Calu3 (cell line): ENCODE measurements at regions not wholly inside any gene's neighbourhood (a gene's known extent, or its start where the extent isn't known, plus 50 kb on each side); places are given as distances from the start of the nearest gene placed in this dataset.

ENCODE experiments used
- BruUV-seq: library from RNA; stranded (reverse); fragments of 400-500 nt; replicated peaks from 2 replicates; lab custom pipeline; 2021; lab: Mats Ljungman, UMichigan
- CTCF ChIA-PET: fragments of 300-600 bp; sonication (Branson Sonifier 250); formaldehyde crosslinking; loops from one replicate; lab custom pipeline; 2022; ENCODE audit warnings: antibody characterized with exemption; lab: Charles Lee
- DNase-seq: peaks from one replicate; pipeline ENCODE4 v3.0.0; 2022
- H3K27ac Mint-ChIP-seq: one replicate; pipeline ENCODE4 v1.8.0; 2022; ENCODE audit warnings: mixed read lengths; ENCODE audit not compliant: unreplicated experiment
- H3K27me3 Mint-ChIP-seq: one replicate; pipeline ENCODE4 v1.8.0; 2022; ENCODE audit warnings: mixed read lengths; ENCODE audit not compliant: unreplicated experiment
- H3K36me3 Mint-ChIP-seq: one replicate; pipeline ENCODE4 v1.8.0; 2022; ENCODE audit warnings: mild to moderate bottlenecking, moderate library complexity, mixed read lengths; ENCODE audit not compliant: insufficient read depth, unreplicated experiment
- H3K4me1 Mint-ChIP-seq: one replicate; pipeline ENCODE4 v1.8.0; 2022; ENCODE audit warnings: mild to moderate bottlenecking, low read depth, mixed read lengths; ENCODE audit not compliant: unreplicated experiment
- H3K4me3 Mint-ChIP-seq: one replicate; pipeline ENCODE4 v1.8.0; 2022; ENCODE audit warnings: mild to moderate bottlenecking, low read depth, moderate library complexity, mixed read lengths; ENCODE audit not compliant: unreplicated experiment
- H3K9me3 Mint-ChIP-seq: one replicate; pipeline ENCODE4 v1.8.0; 2022; ENCODE audit warnings: low read depth, mixed read lengths; ENCODE audit not compliant: unreplicated experiment
- intact Hi-C: fragments of 100-400 bp; cut with micrococcal nuclease; formaldehyde crosslinking; loops from one replicate; pipeline ENCODE4 v1.10.0; 2022; ENCODE audit not compliant: unreplicated experiment
- TF ChIP-seq, protein P1 (sequence below): fragments of 200-600 bp; IDR thresholded peaks from one replicate; pipeline ENCODE4 v1.8.0; 2022; ENCODE audit warnings: antibody characterized with exemption; ENCODE audit not compliant: unreplicated experiment

GRCh38 chr12:4082809-4083403 lies 190.7 kb upstream of the CCND2 start:
- no TSS peak for BruUV-seq
- CTCF ChIA-PET, result no interaction called here
- peaks cover 2% of the 10 kb centered on the region for H3K9me3 Mint-ChIP-seq
- H3K27me3 Mint-ChIP-seq, result peaks cover 93% of the 10 kb centered on the region
- no peak overlapping the region for H3K27ac Mint-ChIP-seq
- no peaks in the 10 kb centered on the region for H3K36me3 Mint-ChIP-seq
- intact Hi-C loops, result no loop called here
- H3K4me3 Mint-ChIP-seq, result no peak overlapping the region
- TF ChIP-seq, protein P1, sequence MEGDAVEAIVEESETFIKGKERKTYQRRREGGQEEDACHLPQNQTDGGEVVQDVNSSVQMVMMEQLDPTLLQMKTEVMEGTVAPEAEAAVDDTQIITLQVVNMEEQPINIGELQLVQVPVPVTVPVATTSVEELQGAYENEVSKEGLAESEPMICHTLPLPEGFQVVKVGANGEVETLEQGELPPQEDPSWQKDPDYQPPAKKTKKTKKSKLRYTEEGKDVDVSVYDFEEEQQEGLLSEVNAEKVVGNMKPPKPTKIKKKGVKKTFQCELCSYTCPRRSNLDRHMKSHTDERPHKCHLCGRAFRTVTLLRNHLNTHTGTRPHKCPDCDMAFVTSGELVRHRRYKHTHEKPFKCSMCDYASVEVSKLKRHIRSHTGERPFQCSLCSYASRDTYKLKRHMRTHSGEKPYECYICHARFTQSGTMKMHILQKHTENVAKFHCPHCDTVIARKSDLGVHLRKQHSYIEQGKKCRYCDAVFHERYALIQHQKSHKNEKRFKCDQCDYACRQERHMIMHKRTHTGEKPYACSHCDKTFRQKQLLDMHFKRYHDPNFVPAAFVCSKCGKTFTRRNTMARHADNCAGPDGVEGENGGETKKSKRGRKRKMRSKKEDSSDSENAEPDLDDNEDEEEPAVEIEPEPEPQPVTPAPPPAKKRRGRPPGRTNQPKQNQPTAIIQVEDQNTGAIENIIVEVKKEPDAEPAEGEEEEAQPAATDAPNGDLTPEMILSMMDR, result no peak
- DNase-seq, result no peak
- no peaks in the 10 kb centered on the region for H3K4me1 Mint-ChIP-seq

DNA sequence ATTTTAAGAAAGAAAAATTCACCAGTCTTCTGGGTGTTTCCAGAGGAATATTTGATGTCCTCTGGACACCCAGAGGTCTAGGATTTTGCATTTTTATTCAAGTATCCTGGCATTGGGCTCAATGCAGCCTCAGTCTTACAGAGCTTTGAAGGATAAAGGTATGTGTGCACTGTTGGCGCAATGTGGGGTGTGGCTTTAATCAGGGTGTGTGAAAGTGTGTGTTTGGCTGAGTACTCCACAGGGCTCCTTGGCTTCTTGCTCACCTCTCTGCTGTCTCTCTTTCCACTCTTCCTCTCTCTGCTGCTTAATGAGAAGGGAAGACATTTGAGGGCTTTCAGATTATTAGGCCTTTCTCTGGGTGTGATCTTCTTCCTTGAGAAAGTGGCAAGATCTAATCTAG lies 193.3 kb upstream of the CCND2 start:
- intact Hi-C loops, result no loop called here
- Mint-ChIP-seq H3K36me3 (no peaks in the 10 kb centered on the region), H3K4me1 (no peaks in the 10 kb centered on the region), H3K27me3 (peaks cover 86% of the 10 kb centered on the region), H3K27ac (no peak overlapping the region), H3K4me3 (no peak overlapping the region), H3K9me3 (peaks cover 2% of the 10 kb centered on the region)
- CTCF ChIA-PET, result interaction anchor here (0.6 kb wide), 1 partner anchor 460 kb away, joined by 3 read pairs; no protein-coding TSS in a partner anchor
- no peak for DNase-seq
- BruUV-seq, result no TSS peak
- TF ChIP-seq, protein P1, result no peak

- Mint-ChIP-seq H3K36me3 (no peaks in the 10 kb centered on the region), H3K4me1 (no peaks in the 10 kb centered on the region), H3K4me3 (no peak overlapping the region), H3K27me3 (peaks cover 66% of the 10 kb centered on the region), H3K9me3 (peaks cover 5% of the 10 kb centered on the region), H3K27ac (no peak overlapping the region)
- intact Hi-C loops, result no loop called here
- no peak for DNase-seq
- no TSS peak for BruUV-seq
- TF ChIP-seq, protein P1, result no peak
- CTCF ChIA-PET, result no interaction called here
These were observed 199.4 kb upstream of the CCND2 start for GRCh38 chr12:4074129-4074528.

DNA sequence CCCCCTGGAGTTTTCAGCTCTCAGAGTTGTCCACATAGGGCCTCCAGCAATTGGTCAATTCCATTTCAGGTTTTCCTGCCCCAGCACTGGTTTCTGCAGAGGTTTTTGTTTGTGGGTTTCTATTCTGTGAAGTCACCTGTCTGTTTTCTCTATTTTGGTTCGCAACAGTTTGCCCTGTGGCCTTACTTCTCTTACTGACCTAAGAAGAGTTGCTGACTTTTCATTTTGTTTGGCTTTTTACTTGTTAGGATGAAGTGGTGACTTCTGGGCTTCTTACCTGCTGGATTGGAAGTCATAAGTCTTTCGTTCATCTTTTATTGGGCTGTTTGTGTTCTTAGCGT lies 196.4 kb upstream of the PARP11 start:
- intact Hi-C loops, result no loop called here
- no TSS peak for BruUV-seq
- H3K4me3 Mint-ChIP-seq, result no peak overlapping the region

More for the DNA sequence above, 196.4 kb upstream of the PARP11 start:
- CTCF ChIA-PET, result no interaction called here
- peaks cover 3% of the 10 kb centered on the region for H3K9me3 Mint-ChIP-seq
- no peak overlapping the region for H3K27ac Mint-ChIP-seq
- H3K36me3 Mint-ChIP-seq, result no peaks in the 10 kb centered on the region
- H3K27me3 Mint-ChIP-seq, result peaks cover 29% of the 10 kb centered on the region
- TF ChIP-seq, protein P1, result no peak
- H3K4me1 Mint-ChIP-seq, result no peaks in the 10 kb centered on the region
- no peak for DNase-seq
